Gastrocnemius medialis (tissue), 4 donors: ENCODE measurements at regions not wholly inside any gene's neighbourhood (a gene's known extent, or its start where the extent isn't known, plus 50 kb on each side); places are given as distances from the start of the nearest gene placed in this dataset.

ENCODE experiments used
- POLR2A ChIP-seq, 2 donors: fragments of 450-650 bp; IDR thresholded peaks; one replicate each; pipeline ENCODE4 v1.6.1; 2017; ENCODE audit warnings: antibody characterized with exemption in 2 of 2, mild to moderate bottlenecking in 2 of 2, moderate library complexity in 2 of 2
- TF ChIP-seq, protein P1 (sequence below), 5 experiments: fragments of 450-650 bp in 3 of 5; fragments of 200-600 bp in 2 of 5; sonication (generic) in 2 of 5; IDR thresholded peaks in 4 of 5; conservative IDR thresholded peaks in 1 of 5; 1 replicate in 4 of 5; 2 replicates in 1 of 5; pipeline ENCODE4 v1.5.1; 2016 to 2019; ENCODE audit warnings: antibody characterized with exemption in 5 of 5, mild to moderate bottlenecking in 3 of 5, moderate library complexity in 3 of 5

DNA sequence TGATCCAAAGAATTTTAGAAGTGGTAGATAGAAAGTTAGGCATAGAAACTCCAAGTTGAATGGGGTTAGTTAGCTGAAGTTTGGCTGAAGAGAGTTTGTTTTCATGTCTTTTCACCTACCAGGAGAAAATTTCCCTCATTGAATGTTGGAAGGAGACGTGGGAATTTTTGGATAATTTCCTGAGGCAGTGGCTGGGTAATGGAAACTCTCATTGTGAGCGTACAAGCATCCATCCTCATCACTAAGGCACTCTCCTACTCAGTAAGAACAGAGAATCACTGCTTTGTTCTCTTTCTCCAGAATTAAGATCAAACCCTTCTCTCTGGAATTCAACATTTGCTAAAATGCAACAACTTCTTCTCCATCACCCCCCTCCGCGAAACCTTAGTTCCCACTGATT, 179.7 kb downstream of the PALM2AKAP2 start:
- TF ChIP-seq, protein P1, sequence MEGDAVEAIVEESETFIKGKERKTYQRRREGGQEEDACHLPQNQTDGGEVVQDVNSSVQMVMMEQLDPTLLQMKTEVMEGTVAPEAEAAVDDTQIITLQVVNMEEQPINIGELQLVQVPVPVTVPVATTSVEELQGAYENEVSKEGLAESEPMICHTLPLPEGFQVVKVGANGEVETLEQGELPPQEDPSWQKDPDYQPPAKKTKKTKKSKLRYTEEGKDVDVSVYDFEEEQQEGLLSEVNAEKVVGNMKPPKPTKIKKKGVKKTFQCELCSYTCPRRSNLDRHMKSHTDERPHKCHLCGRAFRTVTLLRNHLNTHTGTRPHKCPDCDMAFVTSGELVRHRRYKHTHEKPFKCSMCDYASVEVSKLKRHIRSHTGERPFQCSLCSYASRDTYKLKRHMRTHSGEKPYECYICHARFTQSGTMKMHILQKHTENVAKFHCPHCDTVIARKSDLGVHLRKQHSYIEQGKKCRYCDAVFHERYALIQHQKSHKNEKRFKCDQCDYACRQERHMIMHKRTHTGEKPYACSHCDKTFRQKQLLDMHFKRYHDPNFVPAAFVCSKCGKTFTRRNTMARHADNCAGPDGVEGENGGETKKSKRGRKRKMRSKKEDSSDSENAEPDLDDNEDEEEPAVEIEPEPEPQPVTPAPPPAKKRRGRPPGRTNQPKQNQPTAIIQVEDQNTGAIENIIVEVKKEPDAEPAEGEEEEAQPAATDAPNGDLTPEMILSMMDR (IDR thresholded peaks at IDR 0.05 in 4 of 5, conservative IDR thresholded peaks at IDR 0.05 in 1 of 5), result no peak
- TF ChIP-seq POLR2A (IDR thresholded peaks at IDR 0.05), result no peak
